Activated CD4-positive, alpha-beta T cell treated with anti-CD3 and anti-CD28 coated beads, Interleukin-2, amount 50 U/mL, for 4 hours (primary cell): ENCODE measurements at regions not wholly inside any gene's neighbourhood (a gene's known extent, or its start where the extent isn't known, plus 50 kb on each side); places are given as distances from the start of the nearest gene placed in this dataset.

Experiments used
- DNase-seq, 2 experiments: peaks; one replicate each; pipeline ENCODE4 v3.0.0-alpha.2; 2020

DNA sequence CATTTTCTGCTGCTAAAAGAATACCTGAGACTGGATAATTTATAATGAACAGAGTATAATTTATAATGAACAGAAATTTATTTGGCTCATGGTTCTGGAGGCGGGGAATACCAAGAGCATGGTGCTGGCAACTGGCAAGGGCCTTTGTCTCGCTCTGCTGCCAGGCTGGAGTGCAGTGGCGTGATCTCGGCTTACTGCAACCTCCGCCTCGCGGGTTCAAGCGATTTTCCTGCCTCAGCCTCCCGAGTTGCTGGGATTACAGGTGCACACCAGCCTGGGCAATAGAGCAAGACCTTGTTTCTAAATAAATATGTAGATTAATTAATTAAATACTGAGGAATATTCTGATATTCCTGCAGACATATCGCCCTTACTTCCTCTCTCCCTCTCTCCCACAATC lies 1610.8 kb downstream of the SUCLG1 start:
- no peak for DNase-seq

- no peak for DNase-seq
These were observed 1620.0 kb downstream of the SUCLG1 start for GRCh38 chr2:82839036-82839435.

DNA sequence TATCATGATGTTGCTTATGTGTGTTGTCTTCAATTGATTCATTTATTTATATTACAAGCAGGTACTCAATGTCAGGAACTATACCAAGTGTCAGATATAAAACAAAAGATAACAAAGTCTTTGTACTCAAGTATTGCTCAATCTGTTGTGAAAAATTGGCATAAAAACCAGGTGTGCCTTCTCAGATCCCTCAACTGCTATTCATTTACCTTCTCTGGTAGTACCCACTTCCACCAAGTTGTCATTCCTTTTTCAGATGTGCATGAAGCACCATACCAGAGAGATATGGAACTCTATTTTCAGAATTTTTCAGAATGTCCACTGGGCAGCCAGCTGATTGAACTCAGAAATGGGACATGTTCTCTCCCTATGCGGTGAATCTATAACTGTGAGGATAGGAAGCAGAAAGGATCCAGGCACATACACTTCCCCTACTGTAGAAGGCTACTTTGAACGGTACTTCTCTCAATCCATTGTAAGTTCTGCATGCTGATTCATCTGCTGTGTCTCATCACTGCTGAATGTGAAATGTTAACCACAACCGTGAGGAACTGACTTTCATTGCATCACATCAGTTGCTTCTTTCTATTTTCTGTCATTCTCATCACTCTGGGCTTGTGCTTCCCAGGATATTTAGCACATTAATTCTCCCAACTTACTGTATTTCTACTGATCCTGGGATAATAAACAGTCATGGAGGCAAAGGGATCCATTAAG lies 1621.3 kb downstream of the SUCLG1 start:
- DNase-seq = no peak

DNA sequence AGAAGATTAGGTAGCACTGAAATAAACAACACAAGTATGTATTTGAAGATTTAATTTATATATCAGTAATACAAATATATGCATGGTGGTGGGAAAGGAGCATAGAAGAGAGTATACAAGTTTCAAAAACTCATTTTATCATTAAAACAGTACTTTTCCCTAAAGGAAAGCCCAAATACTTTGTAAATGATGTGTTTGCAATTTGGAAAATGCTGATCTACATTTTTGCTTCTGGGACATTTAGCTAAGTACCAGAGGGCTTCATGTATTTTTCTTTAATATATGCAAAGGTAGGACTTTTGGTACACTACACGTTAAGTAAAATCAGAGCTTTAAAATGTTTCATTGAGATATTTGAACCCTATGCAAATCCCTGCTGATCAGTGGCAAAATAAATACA lies 1624.2 kb downstream of the SUCLG1 start:
- DNase-seq = no peak

DNA sequence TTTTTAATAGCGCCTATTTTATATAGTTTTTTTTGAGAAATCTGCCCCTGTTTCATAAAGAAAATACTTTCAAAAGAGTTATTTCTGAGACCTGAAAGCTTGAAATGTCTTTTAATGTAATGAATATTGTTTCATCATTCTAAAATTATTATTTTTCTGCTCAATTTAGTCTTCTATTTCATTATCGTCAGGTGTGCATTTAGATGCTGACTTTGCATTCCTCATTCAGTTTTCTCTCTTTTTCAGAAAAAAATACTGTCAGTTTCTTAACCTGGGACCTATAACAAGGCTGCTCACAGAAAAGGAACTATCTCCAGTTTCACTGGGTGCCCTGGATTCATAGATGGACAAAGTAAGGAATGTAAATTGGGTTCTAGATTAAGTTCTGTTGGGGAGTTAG lies 1631.7 kb downstream of the SUCLG1 start:
- DNase-seq = no peak

DNA sequence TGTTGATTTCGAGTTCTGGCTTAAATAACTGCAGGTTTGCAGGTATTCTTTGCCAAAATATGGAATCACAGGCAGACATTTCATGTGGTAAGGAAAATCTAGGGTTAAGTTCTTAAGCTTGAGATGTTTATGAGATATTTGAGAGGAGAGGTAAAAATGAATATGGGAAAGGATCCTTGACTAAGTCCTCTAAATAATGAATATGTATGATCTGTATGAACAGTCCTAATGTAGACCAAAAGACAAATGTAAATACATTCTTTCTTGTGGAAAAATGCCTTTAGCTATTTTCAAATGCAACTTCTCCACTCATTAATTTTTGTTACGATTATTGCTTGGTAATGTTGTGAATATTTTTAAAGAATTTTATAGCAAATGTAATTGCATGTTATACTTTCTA lies 1632.6 kb downstream of the SUCLG1 start:
- no peak for DNase-seq

DNA sequence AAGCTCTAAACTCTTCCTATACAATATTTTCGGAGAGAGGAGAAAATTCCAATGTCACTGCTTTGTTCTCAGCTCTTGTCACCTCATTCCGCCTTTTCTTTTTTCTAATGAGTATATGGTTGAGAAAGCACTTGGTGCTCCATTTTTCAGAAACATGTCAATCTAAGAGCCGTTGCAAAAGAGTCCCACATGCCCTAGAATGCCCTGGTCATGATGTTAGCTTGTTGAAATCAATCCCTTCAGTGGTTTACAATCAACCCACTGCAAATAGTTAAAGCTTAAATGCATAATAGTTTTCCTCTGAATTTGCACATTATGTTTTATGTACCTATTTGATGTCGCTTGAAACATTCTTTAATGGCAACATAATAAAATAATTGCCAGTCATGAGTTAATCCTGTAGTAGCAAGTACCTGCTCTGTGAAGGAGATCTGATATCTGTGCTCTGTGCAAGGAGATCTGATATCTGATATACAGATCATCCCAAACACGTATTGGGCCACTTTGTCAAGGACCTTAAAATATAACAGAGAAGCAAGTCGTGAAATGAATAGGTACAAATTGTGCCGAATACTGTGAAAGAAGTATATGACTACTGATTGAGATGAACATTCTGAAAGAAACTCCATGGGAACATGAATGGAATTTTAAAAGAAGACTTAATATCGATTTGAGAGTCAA lies 1633.5 kb downstream of the SUCLG1 start:
- DNase-seq = no peak

DNA sequence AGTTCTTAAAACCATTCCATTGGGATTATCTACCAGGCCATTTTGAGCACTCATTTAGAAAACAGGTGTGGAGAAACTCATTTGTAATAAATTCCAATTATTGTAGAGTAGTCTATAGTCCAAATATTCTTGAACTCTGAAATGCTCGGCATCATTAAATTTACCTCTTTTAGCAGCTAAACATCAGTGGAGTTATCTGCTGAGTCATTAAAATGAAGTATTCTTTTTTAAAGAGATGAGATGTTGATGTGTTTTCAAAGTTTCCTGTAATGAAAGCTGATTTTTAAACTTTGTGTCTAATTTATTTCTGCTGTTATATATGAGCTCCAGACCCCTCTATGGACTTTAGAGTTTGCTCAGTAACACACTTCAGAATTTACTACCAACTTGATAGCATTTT lies 1635.2 kb downstream of the SUCLG1 start:
- no peak for DNase-seq

- no peak for DNase-seq
These were observed 1639.1 kb downstream of the SUCLG1 start for GRCh38 chr2:82819951-82820350.

DNA sequence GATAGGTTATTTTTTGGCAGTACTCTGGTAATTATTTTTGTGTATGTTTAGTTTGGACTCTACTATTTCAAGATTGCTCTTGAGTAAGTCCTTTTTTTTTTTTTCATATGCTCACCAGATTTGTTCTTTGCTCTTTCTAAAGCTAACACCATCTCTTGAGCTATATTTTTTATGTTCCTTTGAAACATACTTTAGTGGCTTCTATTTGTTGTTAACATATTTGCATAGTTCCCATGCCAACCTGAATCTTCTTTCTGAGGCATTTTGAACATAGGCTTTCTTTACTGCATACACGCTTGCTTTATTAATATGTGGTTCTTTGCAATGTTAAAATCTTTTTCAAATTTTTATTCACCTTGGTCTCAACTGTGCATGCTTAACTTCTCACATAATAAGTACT lies 1644.9 kb downstream of the SUCLG1 start:
- no peak for DNase-seq

- no peak for DNase-seq
These were observed 1647.1 kb downstream of the SUCLG1 start for GRCh38 chr2:82811946-82812345.

DNA sequence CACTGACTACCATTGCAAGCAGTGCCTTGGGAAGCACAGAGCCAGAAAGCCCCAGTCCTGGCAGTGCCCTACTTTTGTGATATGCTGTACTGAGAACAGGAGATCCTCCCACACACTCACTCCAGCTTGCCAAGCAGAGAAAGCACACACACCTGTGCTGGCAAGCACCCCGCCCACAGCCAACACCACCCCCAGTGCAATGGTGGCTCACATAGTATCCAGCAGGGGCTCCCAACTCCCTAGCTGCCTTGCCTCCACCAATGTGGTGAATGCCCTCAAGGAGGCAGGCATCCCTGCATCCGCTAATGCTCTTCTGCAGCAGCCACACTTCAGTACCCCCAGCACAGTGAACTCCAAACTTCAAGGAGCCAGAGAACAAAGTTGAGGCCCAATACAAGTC lies 1655.8 kb downstream of the SUCLG1 start:
- DNase-seq = no peak

DNA sequence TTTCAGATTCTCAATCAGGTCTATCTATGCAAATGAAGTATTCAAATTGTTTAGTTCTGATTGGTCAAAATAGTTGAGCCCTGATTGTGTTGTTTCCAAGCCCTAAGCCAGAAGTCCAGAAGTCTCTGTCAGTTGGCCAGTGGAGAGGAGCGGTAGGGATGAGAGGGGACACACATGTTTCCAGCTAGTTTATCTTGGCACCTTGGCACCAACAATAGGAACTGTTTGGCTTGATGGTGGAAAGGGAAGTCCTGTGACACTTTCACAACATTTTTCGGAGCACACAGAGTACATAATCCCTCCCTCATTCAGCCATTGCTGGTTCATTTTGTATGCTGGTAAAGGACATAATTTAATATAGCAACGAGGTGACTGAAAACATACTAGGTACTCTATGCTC lies 1661.6 kb downstream of the SUCLG1 start:
- no peak for DNase-seq

DNA sequence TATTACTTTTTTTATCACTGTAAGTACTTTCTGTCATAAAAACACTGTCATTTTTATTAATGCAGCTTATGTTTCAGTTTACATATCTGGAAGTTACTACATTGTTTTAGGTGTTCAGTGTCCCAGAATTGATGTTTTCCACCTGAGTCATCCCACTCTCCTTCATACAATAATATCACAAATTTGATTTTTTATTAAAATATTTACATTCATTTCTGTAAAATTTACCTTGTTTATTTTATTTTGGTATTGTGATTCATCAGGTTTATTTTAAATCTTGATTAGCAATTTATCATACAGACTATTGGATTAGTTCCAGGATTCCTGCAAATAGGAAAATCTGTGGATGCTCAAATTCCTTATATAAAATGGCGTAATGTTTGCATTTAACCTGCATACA lies 1662.9 kb downstream of the SUCLG1 start:
- no peak for DNase-seq

GRCh38 chr2:82795446-82795845 lies 1663.6 kb downstream of the SUCLG1 start:
- DNase-seq = no peak

GRCh38 chr2:82793711-82794435 lies 1665.2 kb downstream of the SUCLG1 start:
- DNase-seq = no peak

DNA sequence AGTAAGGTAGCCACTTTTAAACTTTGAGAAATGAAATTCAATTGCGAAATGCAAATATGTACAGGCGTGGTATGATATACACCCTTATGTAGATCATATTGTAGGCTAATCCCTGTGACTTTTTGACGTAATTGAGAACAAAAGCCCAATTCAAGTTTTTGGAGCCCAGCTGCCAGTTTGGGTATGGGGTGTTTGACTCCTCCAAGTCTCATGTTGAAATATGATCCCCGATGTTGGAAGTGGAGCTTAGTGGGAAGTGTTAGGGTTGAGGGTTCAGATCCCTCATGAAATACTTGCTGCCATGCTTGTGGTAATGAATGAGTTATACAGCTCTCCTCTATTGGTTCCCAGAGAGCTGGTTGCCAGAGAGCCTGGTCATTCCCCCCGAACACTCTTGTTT lies 1666.8 kb downstream of the SUCLG1 start:
- no peak for DNase-seq

- no peak for DNase-seq
These were observed 1668.7 kb downstream of the SUCLG1 start for GRCh38 chr2:82790206-82791021.

DNA sequence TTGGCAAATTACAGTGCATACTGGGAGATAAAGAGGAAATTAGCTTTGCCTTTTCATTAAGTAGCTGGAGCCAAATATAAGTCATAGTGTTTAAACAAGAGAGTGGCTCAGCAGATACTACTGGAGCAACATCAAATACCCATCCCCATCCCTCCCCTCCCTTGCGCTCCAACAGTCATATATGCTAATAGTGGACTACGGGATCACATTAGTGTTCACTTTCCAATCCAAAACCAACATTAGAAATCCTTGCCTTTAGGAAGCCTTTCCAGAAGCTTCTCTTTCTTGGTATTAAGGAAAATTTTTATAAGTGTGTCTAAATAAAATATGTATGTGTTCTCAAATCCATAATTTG lies 1669.3 kb downstream of the SUCLG1 start:
- no peak for DNase-seq

DNA sequence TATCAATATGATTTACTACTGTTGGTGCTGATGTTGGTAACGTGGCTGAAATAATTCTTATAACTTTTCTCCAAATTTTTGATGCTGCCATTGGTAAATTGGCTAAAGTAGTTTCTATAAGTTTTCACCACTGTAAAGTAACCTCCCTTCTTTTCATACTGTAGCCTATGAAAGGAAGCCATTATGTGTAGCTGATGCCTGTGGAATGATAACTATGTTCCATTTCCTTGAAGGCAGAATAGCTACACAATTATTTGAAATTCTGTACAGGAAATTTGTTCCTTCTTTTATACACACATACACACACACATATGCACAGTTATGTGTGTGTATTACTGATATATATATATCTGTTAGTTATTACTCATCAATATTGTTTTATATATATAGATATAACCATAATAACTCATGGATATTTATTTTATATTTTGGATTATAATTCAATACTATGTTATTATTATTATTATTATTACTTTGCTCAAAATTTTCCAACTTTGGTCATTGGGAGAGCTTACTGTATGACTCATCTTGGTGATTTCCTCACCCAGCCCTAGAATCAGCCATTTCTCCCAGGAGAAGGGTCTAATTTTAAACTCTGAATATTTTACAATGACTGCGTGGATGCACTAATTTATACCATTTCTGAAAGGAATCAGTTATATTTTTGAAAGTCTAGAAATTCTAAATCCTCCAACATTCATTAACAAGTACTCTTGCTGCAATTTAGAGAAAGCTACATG lies 1677.7 kb downstream of the SUCLG1 start:
- no peak for DNase-seq

- DNase-seq = no peak
These were observed 1679.0 kb downstream of the SUCLG1 start for GRCh38 chr2:82780050-82780449.

- DNase-seq = no peak
These were observed 1706.7 kb downstream of the SUCLG1 start for GRCh38 chr2:82752396-82752795.

- no peak for DNase-seq
These were observed 1710.4 kb downstream of the SUCLG1 start for GRCh38 chr2:82748653-82749052.
